Coronary artery (tissue), 2 donors: ENCODE measurements at regions not wholly inside any gene's neighbourhood (a gene's known extent, or its start where the extent isn't known, plus 50 kb on each side); places are given as distances from the start of the nearest gene placed in this dataset.
A peak's percentile ranks its signal among the peaks of the same experiment; 100 is the strongest.

Experiments used
- DNase-seq: peaks from one replicate; pipeline ENCODE4 v3.0.0-alpha.2; 2017; ENCODE audit warnings: low spot score
- H3K27ac ChIP-seq, 2 donors: fragments of 200-600 bp; sonication (generic); one replicate each; pipeline ENCODE4 v1.5.1; 2016 to 2019
- H3K4me3 ChIP-seq: fragments of 200-600 bp; sonication (generic); 2 replicates; pipeline ENCODE4 v1.5.1; 2016; ENCODE audit warnings: mild to moderate bottlenecking, moderate library complexity
- TF ChIP-seq, protein P1 (sequence below): fragments of 200-600 bp; sonication (generic); IDR thresholded peaks from one replicate; pipeline ENCODE4 v1.5.1; 2019; ENCODE audit warnings: antibody characterized with exemption

DNA sequence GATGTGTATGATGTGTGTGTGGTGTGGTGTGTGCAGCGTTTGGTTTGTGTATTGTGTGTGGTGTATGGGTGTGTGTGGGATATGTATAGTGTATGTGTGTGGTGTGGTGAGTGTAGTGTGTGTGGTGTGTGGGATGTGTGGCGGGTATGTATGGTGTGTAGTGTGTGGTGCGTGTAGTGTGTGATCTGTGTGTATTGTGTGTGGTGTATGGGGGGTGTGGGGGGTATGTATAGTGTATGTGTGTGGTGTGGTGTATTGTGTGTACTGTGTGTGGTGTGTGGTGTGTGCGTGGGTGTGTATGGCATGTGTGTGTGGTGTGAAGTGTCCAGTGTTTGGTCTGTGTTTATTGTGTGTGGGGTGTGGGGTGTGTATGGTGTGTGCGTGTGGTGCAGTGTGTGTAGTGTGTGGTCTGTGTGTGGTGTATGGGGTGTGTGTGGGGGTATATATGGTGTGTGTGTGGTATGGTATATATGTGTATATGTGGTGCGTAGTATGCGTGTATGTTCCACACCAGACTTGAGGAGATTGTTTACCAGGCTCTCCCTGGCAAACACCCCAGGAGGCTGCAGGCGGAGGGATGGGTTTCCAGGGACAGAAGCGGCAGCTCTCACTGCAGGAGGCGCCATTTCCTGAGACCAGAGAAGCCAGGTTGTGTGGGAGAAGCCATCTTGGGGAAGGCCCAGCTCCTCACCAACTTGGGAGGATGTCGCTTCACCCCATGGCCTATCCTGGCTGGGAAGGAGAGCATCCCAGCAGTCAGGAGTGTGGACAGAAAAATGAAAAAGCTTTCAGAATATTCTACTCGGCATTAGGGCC, 138.1 kb downstream of the NXNL2 start:
- no peak for DNase-seq
- Histone ChIP-seq H3K4me3 (no peak overlapping the region), H3K27ac (no peak overlapping the region)
- TF ChIP-seq, protein P1, sequence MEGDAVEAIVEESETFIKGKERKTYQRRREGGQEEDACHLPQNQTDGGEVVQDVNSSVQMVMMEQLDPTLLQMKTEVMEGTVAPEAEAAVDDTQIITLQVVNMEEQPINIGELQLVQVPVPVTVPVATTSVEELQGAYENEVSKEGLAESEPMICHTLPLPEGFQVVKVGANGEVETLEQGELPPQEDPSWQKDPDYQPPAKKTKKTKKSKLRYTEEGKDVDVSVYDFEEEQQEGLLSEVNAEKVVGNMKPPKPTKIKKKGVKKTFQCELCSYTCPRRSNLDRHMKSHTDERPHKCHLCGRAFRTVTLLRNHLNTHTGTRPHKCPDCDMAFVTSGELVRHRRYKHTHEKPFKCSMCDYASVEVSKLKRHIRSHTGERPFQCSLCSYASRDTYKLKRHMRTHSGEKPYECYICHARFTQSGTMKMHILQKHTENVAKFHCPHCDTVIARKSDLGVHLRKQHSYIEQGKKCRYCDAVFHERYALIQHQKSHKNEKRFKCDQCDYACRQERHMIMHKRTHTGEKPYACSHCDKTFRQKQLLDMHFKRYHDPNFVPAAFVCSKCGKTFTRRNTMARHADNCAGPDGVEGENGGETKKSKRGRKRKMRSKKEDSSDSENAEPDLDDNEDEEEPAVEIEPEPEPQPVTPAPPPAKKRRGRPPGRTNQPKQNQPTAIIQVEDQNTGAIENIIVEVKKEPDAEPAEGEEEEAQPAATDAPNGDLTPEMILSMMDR, result no peak

DNA sequence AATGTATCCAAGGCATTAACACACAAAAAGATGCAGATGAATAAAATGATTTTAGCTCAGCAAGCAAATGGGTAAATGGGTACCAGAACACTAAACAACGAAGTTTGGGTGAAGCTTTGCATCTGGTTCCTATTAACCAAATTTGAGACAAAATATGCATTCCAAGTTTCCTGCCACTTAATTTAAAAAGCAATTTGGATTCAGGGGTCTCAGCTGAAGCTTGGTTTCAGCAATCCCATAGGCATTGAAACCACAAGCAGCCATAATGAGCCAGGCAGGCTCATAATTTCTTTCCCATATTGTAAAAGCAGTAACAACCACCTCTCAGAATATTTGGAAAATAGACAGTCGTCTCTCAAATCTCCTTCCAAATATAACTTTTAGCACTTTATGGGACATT, 138.9 kb downstream of the NXNL2 start:
- TF ChIP-seq, protein P1, result no peak
- no peak for DNase-seq
- Histone ChIP-seq H3K4me3 (no peak overlapping the region), H3K27ac (no peak overlapping the region)

DNA sequence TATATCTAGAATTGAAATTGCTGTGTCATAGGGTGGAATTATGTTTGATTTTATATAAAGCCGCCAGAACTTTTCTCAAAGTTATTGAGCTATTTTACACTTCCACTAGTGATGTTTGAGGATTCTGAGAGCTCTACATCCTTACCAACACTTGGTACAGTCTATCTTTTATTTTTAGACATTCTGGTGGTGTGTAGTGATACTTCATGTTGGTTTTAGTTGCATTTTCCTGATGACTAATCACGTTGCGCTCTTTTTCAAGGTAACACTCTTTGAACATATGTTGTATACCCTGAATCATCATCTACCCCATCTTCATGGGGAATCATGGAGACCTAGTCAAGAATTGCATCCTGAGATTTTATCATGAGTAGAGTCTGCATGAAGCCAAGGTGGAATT, 141.7 kb downstream of the NXNL2 start:
- Histone ChIP-seq H3K4me3 (no peak overlapping the region), H3K27ac (no peak overlapping the region)
- no peak for DNase-seq
- TF ChIP-seq, protein P1, result no peak

DNA sequence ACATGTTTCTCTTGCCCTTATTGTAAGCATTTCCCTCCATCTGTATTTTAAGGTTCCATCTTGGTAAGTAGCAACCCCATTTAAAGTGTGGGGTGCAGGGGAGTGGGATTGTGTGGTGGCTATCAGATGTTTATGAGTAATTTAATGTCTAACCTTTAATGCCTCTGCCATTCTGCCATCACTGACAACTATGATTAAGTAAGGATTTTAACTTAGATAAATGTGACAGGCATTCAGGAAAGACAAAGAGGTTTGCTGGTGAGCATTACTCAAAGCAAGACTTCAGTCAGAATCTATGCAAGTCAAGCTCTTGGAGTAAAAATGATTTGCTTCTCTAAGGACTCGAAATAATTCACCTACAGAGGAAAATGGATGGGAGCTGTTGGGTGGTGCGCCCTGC, 143.0 kb downstream of the NXNL2 start:
- DNase-seq, result no peak
- TF ChIP-seq, protein P1, result no peak
- Histone ChIP-seq H3K4me3 (no peak overlapping the region), H3K27ac (no peak overlapping the region)

DNA sequence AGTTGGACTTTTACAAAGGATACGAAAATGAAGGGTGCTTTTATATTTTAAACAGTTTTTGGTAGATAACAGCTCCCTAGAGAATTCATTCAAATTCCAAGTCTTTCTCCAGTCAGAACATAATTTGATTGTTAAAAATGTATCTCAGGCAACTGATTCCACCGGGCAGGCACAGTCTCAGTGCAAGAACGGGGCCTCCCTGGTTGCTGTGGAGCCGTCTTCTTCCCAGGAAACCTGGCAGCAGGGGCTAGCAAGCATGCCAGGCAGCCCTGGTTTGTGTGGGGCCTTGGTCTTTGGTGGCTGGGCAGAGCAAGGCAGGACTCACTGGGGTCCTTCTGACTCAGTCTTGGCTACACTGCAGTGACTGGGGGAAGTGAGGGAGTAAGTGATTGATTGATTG, 143.5 kb downstream of the NXNL2 start:
- TF ChIP-seq, protein P1, result no peak
- no peak for DNase-seq
- no peak overlapping the region for H3K4me3 ChIP-seq
- no peak overlapping the region for H3K27ac ChIP-seq

DNA sequence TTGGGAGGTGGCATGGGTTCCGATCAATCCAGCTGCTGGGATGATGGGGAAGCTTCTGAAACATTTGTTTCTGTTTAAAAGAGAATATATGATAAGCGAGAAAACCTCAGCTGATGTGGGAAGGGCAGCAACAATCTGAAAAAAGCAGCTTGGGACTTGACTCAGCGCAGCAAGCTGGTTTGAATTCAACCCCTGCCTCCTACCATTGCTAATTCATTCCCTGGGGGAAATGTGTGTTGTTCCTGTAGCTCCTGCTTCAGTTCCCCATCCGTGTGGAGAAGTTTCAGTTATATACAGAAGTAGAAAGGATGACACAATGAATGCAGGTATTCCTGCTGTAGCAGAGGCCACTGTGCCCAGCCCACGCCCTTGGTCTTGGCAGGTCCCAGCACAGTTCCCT, 145.1 kb downstream of the NXNL2 start:
- DNase-seq, result no peak
- Histone ChIP-seq H3K4me3 (no peak overlapping the region), H3K27ac (peak overlapping the region in 1 of 2 donors; percentile 7)
- TF ChIP-seq, protein P1, result no peak

DNA sequence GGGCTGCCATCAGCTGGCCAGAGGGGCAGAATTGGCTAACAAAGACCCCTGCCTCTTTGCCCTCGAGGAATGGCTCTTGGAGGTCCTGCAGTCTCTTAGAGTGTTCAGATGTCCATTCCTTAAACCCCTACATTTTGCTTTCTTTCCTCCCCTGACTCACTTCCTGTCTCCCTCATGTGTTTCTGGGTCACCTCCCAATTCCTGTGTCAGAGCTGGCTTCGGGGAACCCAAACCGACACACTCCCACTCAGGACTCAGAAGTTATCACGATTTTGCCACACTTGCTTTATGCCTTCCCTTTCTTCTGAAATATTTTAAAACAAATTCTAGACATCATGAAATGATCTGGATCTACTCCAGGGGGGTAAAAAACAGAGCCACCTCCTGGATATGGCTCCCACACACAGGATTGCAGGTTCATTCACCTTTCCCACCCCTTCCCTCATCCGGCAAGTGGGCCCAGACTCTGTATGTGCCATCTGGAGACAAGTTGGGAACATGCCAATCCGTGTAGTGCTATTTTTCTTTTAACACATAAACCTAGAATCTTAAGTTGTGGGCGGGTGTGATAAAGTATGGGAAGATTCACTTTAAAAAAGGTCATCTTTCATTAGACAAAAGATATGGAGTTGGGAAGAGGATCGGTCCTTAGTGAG, 145.7 kb downstream of the NXNL2 start:
- H3K27ac ChIP-seq, result peak overlapping the region in 1 of 2 donors; percentile 7
- TF ChIP-seq, protein P1, result no peak
- H3K4me3 ChIP-seq, result no peak overlapping the region
- no peak for DNase-seq
